GM23248 (cell line): ENCODE measurements at regions not wholly inside any gene's neighbourhood (a gene's known extent, or its start where the extent isn't known, plus 50 kb on each side); places are given as distances from the start of the nearest gene placed in this dataset.

ENCODE experiments used
- DNase-seq: peaks from one replicate; pipeline ENCODE4 v3.0.0-alpha.2; 2015
- H2AFZ ChIP-seq: fragments of 200-600 bp; sonication (generic); 2 replicates; pipeline ENCODE4 v1.6.1; 2016; ENCODE audit warnings: antibody characterized with exemption
- H3F3A ChIP-seq: fragments of 200-600 bp; sonication (generic); 2 replicates; pipeline ENCODE4 v1.6.1; 2016; ENCODE audit warnings: mild to moderate bottlenecking, antibody characterized with exemption, mixed run types; ENCODE audit not compliant: insufficient read depth
- H3K27ac ChIP-seq: fragments of 200-600 bp; sonication (generic); 2 replicates; pipeline ENCODE4 v1.5.1; 2016; ENCODE audit warnings: mild to moderate bottlenecking
- H3K27me3 ChIP-seq: fragments of 200-600 bp; sonication (generic); replicated peaks from 2 replicates; pipeline ENCODE4 v1.6.1; 2016; ENCODE audit warnings: mild to moderate bottlenecking; ENCODE audit not compliant: insufficient read depth
- H3K36me3 ChIP-seq: fragments of 200-600 bp; sonication (generic); 2 replicates; pipeline ENCODE4 v1.6.1; 2016; ENCODE audit warnings: low read depth, mild to moderate bottlenecking
- H3K4me1 ChIP-seq: fragments of 200-600 bp; sonication (generic); 2 replicates; pipeline ENCODE4 v1.6.1; 2016; ENCODE audit warnings: mild to moderate bottlenecking; ENCODE audit not compliant: insufficient read depth
- H3K4me2 ChIP-seq: fragments of 200-600 bp; sonication (generic); one replicate; pipeline ENCODE4 v1.6.1; 2016; ENCODE audit warnings: mild to moderate bottlenecking; ENCODE audit not compliant: unreplicated experiment
- H3K4me3 ChIP-seq: fragments of 200-600 bp; sonication (generic); 2 replicates; pipeline ENCODE4 v1.5.1; 2016; ENCODE audit warnings: mild to moderate bottlenecking
- H3K79me2 ChIP-seq: fragments of 200-600 bp; sonication (generic); 2 replicates; pipeline ENCODE4 v1.6.1; 2016; ENCODE audit warnings: mild to moderate bottlenecking; ENCODE audit not compliant: insufficient read depth
- H3K9ac ChIP-seq: fragments of 200-600 bp; sonication (generic); 2 replicates; pipeline ENCODE4 v1.6.1; 2016; ENCODE audit warnings: mild to moderate bottlenecking
- H3K9me2 ChIP-seq: fragments of 200-600 bp; sonication (generic); 2 replicates; pipeline ENCODE4 v1.6.1; 2016; ENCODE audit warnings: mixed run types, mild to moderate bottlenecking, moderate library complexity; ENCODE audit not compliant: insufficient read depth
- H3K9me3 ChIP-seq: fragments of 200-600 bp; sonication (generic); one replicate; pipeline ENCODE4 v1.6.1; 2017; ENCODE audit warnings: low read depth
- H4K20me1 ChIP-seq: fragments of 200-600 bp; sonication (generic); 2 replicates; pipeline ENCODE4 v1.6.0; 2016; ENCODE audit not compliant: insufficient read depth
- EZH2 ChIP-seq: fragments of 200-600 bp; sonication (generic); IDR thresholded peaks from 2 replicates; pipeline ENCODE4 v1.6.1; 2018; ENCODE audit warnings: antibody characterized with exemption, mild to moderate bottlenecking; ENCODE audit not compliant: insufficient read depth, poor library complexity, severe bottlenecking
- EZH2phosphoT487 ChIP-seq: fragments of 200-600 bp; sonication (generic); IDR thresholded peaks from 2 replicates; pipeline ENCODE4 v1.6.1; 2018; ENCODE audit warnings: antibody characterized with exemption, moderate library complexity, mild to moderate bottlenecking, low read depth; ENCODE audit not compliant: insufficient read depth
- WGBS, 2 experiments: methylation state at CpG; one replicate each; pipeline ENCODE4 v1.1.6; 2015 to 2017; ENCODE audit warnings: low lambda C conversion rate in 2 of 2, low coverage in 1 of 2; ENCODE audit errors: missing lambda C conversion rate in 2 of 2; 5-methylcytosine and 5-hydroxymethylcytosine counted together
- in situ Hi-C: fragments of 300-500 bp; cut with MboI; formaldehyde crosslinking; loops from 2 replicates; pipeline ENCODE4 v1.15.0; 2020

GRCh38 chr11:31926106-31926505, 115.0 kb upstream of the PAX6 start:
- H3K9me2 ChIP-seq = no peaks in the 10 kb centered on the region
- H3K4me2 ChIP-seq = no peak overlapping the region
- no peaks in the 10 kb centered on the region for H3K36me3 ChIP-seq
- no peaks in the 10 kb centered on the region for H3K9me3 ChIP-seq
- H4K20me1 ChIP-seq = no peaks in the 10 kb centered on the region
- H3K79me2 ChIP-seq = no peaks in the 10 kb centered on the region
- H3F3A ChIP-seq = no peaks in the 10 kb centered on the region
- peaks cover 3% of the 10 kb centered on the region for H3K27me3 ChIP-seq
- H3K9ac ChIP-seq = no peak overlapping the region
- H3K27ac ChIP-seq = no peak overlapping the region
- TF ChIP-seq EZH2 = no peak
- DNase-seq = no peak
- H3K4me3 ChIP-seq = no peak overlapping the region
- no peaks in the 10 kb centered on the region for H3K4me1 ChIP-seq
- in situ Hi-C loops = no loop called here
- WGBS, 2 experiments = 32 to 34% methylated on average over 4 of the region's 4 CpGs
- no peak overlapping the region for H2AFZ ChIP-seq

- no peaks in the 10 kb centered on the region for H3K9me3 ChIP-seq
- no peak for TF ChIP-seq EZH2
- 24 to 28% methylated on average over 3 of the region's 3 CpGs for WGBS, 2 experiments
- in situ Hi-C loops = no loop called here
- no peaks in the 10 kb centered on the region for H4K20me1 ChIP-seq
- no peak overlapping the region for H3K4me3 ChIP-seq
- no peaks in the 10 kb centered on the region for H3K36me3 ChIP-seq
- no peaks in the 10 kb centered on the region for H3K9me2 ChIP-seq
- no peaks in the 10 kb centered on the region for H3K79me2 ChIP-seq
- peaks cover 3% of the 10 kb centered on the region for H3K27me3 ChIP-seq
- H3K4me2 ChIP-seq = no peak overlapping the region
- H2AFZ ChIP-seq = no peak overlapping the region
- no peaks in the 10 kb centered on the region for H3F3A ChIP-seq
- H3K9ac ChIP-seq = no peak overlapping the region
- no peak for DNase-seq
- no peak overlapping the region for H3K27ac ChIP-seq
- H3K4me1 ChIP-seq = no peaks in the 10 kb centered on the region
Observed at GRCh38 chr11:31922450-31922849, 111.3 kb upstream of the PAX6 start.

DNA sequence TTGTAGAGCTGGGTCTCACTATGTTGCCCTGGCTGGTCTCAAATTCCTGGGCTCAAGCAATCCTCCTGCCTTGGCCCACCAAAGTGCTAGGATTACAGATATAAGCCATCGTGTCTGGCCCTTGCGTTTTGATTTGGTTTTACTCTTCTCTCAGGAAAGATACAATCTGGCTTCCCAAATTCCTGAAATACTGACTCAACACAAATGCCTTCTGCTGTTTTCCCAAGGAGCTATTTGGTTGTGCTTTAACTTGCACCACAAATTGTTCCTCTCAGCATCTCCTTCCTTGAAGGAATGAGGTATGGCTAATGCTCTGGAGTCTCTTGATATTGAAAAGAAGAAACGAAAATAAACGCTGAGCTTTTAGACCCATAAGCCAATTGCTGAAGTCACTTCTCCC, 110.0 kb upstream of the PAX6 start:
- Histone ChIP-seq H3K4me1 (no peaks in the 10 kb centered on the region), H3K36me3 (no peaks in the 10 kb centered on the region), H3K4me3 (no peak overlapping the region), H3K9me2 (no peaks in the 10 kb centered on the region), H4K20me1 (no peaks in the 10 kb centered on the region), H3F3A (no peaks in the 10 kb centered on the region), H3K4me2 (no peak overlapping the region), H3K27ac (no peak overlapping the region), H3K9ac (no peak overlapping the region), H3K27me3 (peaks cover under 1% of the 10 kb centered on the region), H3K9me3 (no peaks in the 10 kb centered on the region), H3K79me2 (no peaks in the 10 kb centered on the region), H2AFZ (no peak overlapping the region)
- DNase-seq = no peak
- in situ Hi-C loops = no loop called here
- WGBS, 2 experiments = 70 to 82% methylated on average over 4 of the region's 4 CpGs
- TF ChIP-seq EZH2phosphoT487 = no peak
- TF ChIP-seq EZH2 = no peak

- H3K27me3 ChIP-seq = no peaks in the 10 kb centered on the region; the same call in none of the 2 replicates
- H3K36me3 ChIP-seq = no peaks in the 10 kb centered on the region
- no peaks in the 10 kb centered on the region for H3K79me2 ChIP-seq
- no peak overlapping the region for H3K9ac ChIP-seq
- 44 to 49% methylated on average over 5 of the region's 5 CpGs for WGBS, 2 experiments
- no peaks in the 10 kb centered on the region for H3K9me2 ChIP-seq
- H4K20me1 ChIP-seq = no peaks in the 10 kb centered on the region
- TF ChIP-seq EZH2 = no peak
- no peak for TF ChIP-seq EZH2phosphoT487
- no peaks in the 10 kb centered on the region for H3K9me3 ChIP-seq
- no peak overlapping the region for H3K4me3 ChIP-seq
- no peak overlapping the region for H3K4me2 ChIP-seq
- no peaks in the 10 kb centered on the region for H3F3A ChIP-seq
- no peak overlapping the region for H3K27ac ChIP-seq
- DNase-seq = no peak
- no peak overlapping the region for H2AFZ ChIP-seq
- no peaks in the 10 kb centered on the region for H3K4me1 ChIP-seq
- in situ Hi-C loops = no loop called here
Observed at GRCh38 chr11:31919175-31919574, 108.1 kb upstream of the PAX6 start.

GRCh38 chr11:31915867-31916266, 104.7 kb upstream of the PAX6 start:
- Histone ChIP-seq H3K9ac (no peak overlapping the region), H2AFZ (no peak overlapping the region), H3K4me3 (no peak overlapping the region), H3K9me3 (no peaks in the 10 kb centered on the region), H3K9me2 (no peaks in the 10 kb centered on the region), H3K27me3 (no peaks in the 10 kb centered on the region; the same call in 1 of the 2 replicates), H3K79me2 (no peaks in the 10 kb centered on the region), H3K36me3 (no peaks in the 10 kb centered on the region), H4K20me1 (no peaks in the 10 kb centered on the region), H3F3A (no peaks in the 10 kb centered on the region), H3K4me1 (no peaks in the 10 kb centered on the region), H3K4me2 (no peak overlapping the region), H3K27ac (no peak overlapping the region)
- in situ Hi-C loops = no loop called here
- no peak for DNase-seq
- 86 to 100% methylated on average over 1 of the region's 1 CpG for WGBS, 2 experiments
- no peak for TF ChIP-seq EZH2
- TF ChIP-seq EZH2phosphoT487 = no peak
